ENCODE measurements at regions not wholly inside any gene's neighbourhood (a gene's known extent, or its start where the extent isn't known, plus 50 kb on each side); places are given as distances from the start of the nearest gene placed in this dataset.

DNA sequence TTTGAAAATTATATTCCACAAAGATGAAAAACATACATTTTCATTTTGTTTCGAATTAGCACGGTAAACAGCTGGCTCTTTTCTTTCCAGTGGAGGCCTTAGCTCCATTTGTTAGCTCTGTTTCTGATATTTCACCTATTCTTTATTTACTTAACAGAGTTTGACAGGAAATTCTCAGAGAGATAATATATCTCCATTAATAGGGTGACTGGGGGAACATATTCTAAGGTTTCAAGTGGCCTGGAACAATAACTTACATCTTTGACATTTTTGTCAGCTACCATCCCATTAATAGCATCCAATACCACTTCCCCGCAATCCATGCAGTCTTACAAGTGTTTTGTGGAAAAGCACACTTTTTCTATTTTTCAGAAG, 577.6 kb upstream of the MDFIC2 start:
- H4K20me1 ChIP-seq (ENCODE audit: insufficient read depth), result no peaks in the 10 kb centered on the region
- no peak for TF ChIP-seq POLR2A (IDR thresholded peaks at IDR 0.05; ENCODE audit: borderline replicate concordance, extremely low read depth, insufficient read depth, insufficient read length)
- no peak for TF ChIP-seq CBX3 (IDR thresholded peaks at IDR 0.05; ENCODE audit: low read depth)
- no peak for TF ChIP-seq SIN3A (IDR thresholded peaks at IDR 0.05; ENCODE audit: low read depth)
- TF ChIP-seq ZNF274 (IDR thresholded peaks at IDR 0.05; ENCODE audit: low read depth, low read length), result no peak
- no peak for TF ChIP-seq EZH2phosphoT487 (IDR thresholded peaks at IDR 0.05; ENCODE audit: borderline replicate concordance)
- TF ChIP-seq ELF1 (IDR thresholded peaks at IDR 0.05; ENCODE audit: borderline replicate concordance, low read depth), result no peak
- TF ChIP-seq JUND (IDR thresholded peaks at IDR 0.05), result no peak
- TF ChIP-seq POLR2AphosphoS5 (IDR thresholded peaks at IDR 0.05; ENCODE audit: low read depth, low read length), result no peak
- no peak for TF ChIP-seq YY1 (IDR thresholded peaks at IDR 0.05; ENCODE audit: extremely low read depth, insufficient replicate concordance, low read depth, low read length)
- TF ChIP-seq REST (IDR thresholded peaks at IDR 0.05; ENCODE audit: low read depth), result no peak
- TF ChIP-seq FOSL1 (IDR thresholded peaks at IDR 0.05; ENCODE audit: low read depth), result no peak
- TF ChIP-seq MAX (IDR thresholded peaks at IDR 0.05), result no peak
- TF ChIP-seq TCF7L2 (IDR thresholded peaks at IDR 0.05; ENCODE audit: borderline replicate concordance, extremely low read depth, insufficient read depth, insufficient read length), result no peak
- no peak for TF ChIP-seq EGR1 (IDR thresholded peaks at IDR 0.05; ENCODE audit: low read depth)
- TF ChIP-seq SRF (IDR thresholded peaks at IDR 0.05; ENCODE audit: low read depth), result no peak
- TF ChIP-seq ZFX (IDR thresholded peaks at IDR 0.05), result no peak
- no peak for TF ChIP-seq EZH2 (IDR thresholded peaks at IDR 0.05)
- no peak for TF ChIP-seq ATF3 (IDR thresholded peaks at IDR 0.05)
- RAD21 ChIA-PET (ENCODE audit: low non-redundant PET in 1 of 2, low total read pairs in 2 of 2, uncharacterized antibody in 2 of 2, unreplicated experiment in 2 of 2), result no interaction called here
- intact Hi-C loops (cut with micrococcal nuclease), result no loop called here
- CTCF ChIA-PET, result no interaction called here
- no peaks in the 10 kb centered on the region for H3K79me2 ChIP-seq (ENCODE audit: insufficient read depth, low read length)
- H2AFZ ChIP-seq (ENCODE audit: low read depth, low read length, poor library complexity, severe bottlenecking), result no peak overlapping the region
- no peaks in the 10 kb centered on the region for H3K36me3 ChIP-seq (ENCODE audit: control insufficient read depth in 1 of 2, insufficient read depth in 2 of 2, low read length in 2 of 2)
- H3K9me3 ChIP-seq (ENCODE audit: control insufficient read depth in 1 of 2, insufficient read depth in 1 of 2, low read depth in 1 of 2, low read length in 2 of 2), result no peaks in the 10 kb centered on the region
- no peaks in the 10 kb centered on the region for H3K9me2 ChIP-seq (ENCODE audit: insufficient read depth)
- H3K4me2 ChIP-seq (ENCODE audit: low read length), result no peak overlapping the region
- BruUV-seq (replicated peaks), result no TSS peak
- no peak for DNase-seq (ENCODE audit: low read depth, low spot score)
- H3K27me3 ChIP-seq (ENCODE audit: insufficient read depth, low read length), result no peaks in the 10 kb centered on the region
- H3K27ac ChIP-seq (ENCODE audit: low read depth, low read length), result no peak overlapping the region
- H3K4me3 ChIP-seq (replicated peaks in 1 of 2; ENCODE audit: low read depth in 1 of 2, low read length in 2 of 2), result no peak overlapping the region
- POLR2A ChIA-PET, result no interaction called here
- no peak for ATAC-seq
- H3K4me1 ChIP-seq (ENCODE audit: control insufficient read depth in 1 of 2, insufficient read depth in 2 of 2, low read length in 2 of 2), result no peaks in the 10 kb centered on the region
- H3K9ac ChIP-seq (ENCODE audit: low read length), result no peak overlapping the region
